ENCODE measurements at regions not wholly inside any gene's neighbourhood (a gene's known extent, or its start where the extent isn't known, plus 50 kb on each side); places are given as distances from the start of the nearest gene placed in this dataset.
A peak's percentile ranks its signal among the peaks of the same experiment; 100 is the strongest.
"Not testable (repeated sequence)": the region's sequence is repeated elsewhere in the genome, so short reads cannot be mapped to it uniquely, and the experiment has no call there.

GRCh38 chr7:115332691-115333090 lies 410.8 kb downstream of the MDFIC start:
- no peak for DNase-seq

- DNase-seq = no peak
These were observed 407.1 kb downstream of the MDFIC start for GRCh38 chr7:115329006-115329405.

- no peak for DNase-seq
These were observed 406.1 kb downstream of the MDFIC start for GRCh38 chr7:115328018-115328417.

GRCh38 chr7:115327326-115327725 lies 405.4 kb downstream of the MDFIC start:
- DNase-seq = no peak

GRCh38 chr7:115319541-115319940 lies 397.6 kb downstream of the MDFIC start:
- no peak for DNase-seq

- DNase-seq = not testable (repeated sequence)
These were observed 388.4 kb downstream of the MDFIC start for GRCh38 chr7:115310316-115310715.

- no peak for DNase-seq
These were observed 384.7 kb downstream of the MDFIC start for GRCh38 chr7:115306586-115306985.

GRCh38 chr7:115300231-115300870 lies 378.5 kb downstream of the MDFIC start:
- no peak for DNase-seq

GRCh38 chr7:115299397-115300037 lies 377.6 kb downstream of the MDFIC start:
- DNase-seq = no peak

GRCh38 chr7:115297656-115298055 lies 375.8 kb downstream of the MDFIC start:
- DNase-seq = peak; percentile 13

- no peak for DNase-seq
These were observed 371.8 kb downstream of the MDFIC start for GRCh38 chr7:115293628-115294240.

- DNase-seq = no peak
These were observed 370.5 kb downstream of the MDFIC start for GRCh38 chr7:115292381-115292780.

GRCh38 chr7:115289971-115290370 lies 368.1 kb downstream of the MDFIC start:
- DNase-seq = no peak

- DNase-seq = no peak
These were observed 354.9 kb downstream of the MDFIC start for GRCh38 chr7:115276791-115277190.

GRCh38 chr7:115273855-115274254 lies 352.0 kb downstream of the MDFIC start:
- DNase-seq = not testable (repeated sequence)

GRCh38 chr7:115273139-115273772 lies 351.4 kb downstream of the MDFIC start:
- DNase-seq = no peak

GRCh38 chr7:115271332-115272235 lies 349.7 kb downstream of the MDFIC start:
- DNase-seq = no peak

GRCh38 chr7:115269486-115269885 lies 347.6 kb downstream of the MDFIC start:
- no peak for DNase-seq

GRCh38 chr7:115267503-115267902 lies 345.6 kb downstream of the MDFIC start:
- peak; percentile 2 for DNase-seq

- DNase-seq = no peak
These were observed 338.5 kb downstream of the MDFIC start for GRCh38 chr7:115260381-115260780.

- no peak for DNase-seq
These were observed 330.6 kb downstream of the MDFIC start for GRCh38 chr7:115252461-115252860.

- no peak for DNase-seq
These were observed 327.2 kb downstream of the MDFIC start for GRCh38 chr7:115249080-115249479.

- DNase-seq = no peak
These were observed 319.3 kb downstream of the MDFIC start for GRCh38 chr7:115241151-115241550.

Data from hematopoietic multipotent progenitor cell treated with erythropoietin and hydrocortisone succinate and interleukin-3 and kit ligand, for 4 days (in vitro differentiated cells).